Smooth muscle cell (in vitro differentiated cells): ENCODE measurements at regions not wholly inside any gene's neighbourhood (a gene's known extent, or its start where the extent isn't known, plus 50 kb on each side); places are given as distances from the start of the nearest gene placed in this dataset.
"Not testable (repeated sequence)": the region's sequence is repeated elsewhere in the genome, so short reads cannot be mapped to it uniquely, and the experiment has no call there.

Experiments
- DNase-seq: peaks from one replicate; lab custom pipeline; 2025; ENCODE audit not compliant: unreplicated experiment; lab: John Stamatoyannopoulos, UW
- H2AFZ ChIP-seq: fragments of 200-600 bp; sonication (generic); 2 replicates; pipeline ENCODE4 v1.6.0; 2016; ENCODE audit warnings: antibody characterized with exemption, low read depth, mild to moderate bottlenecking
- H3F3A ChIP-seq: fragments of 200-600 bp; sonication (generic); 2 replicates; pipeline ENCODE4 v1.6.0; 2017; ENCODE audit warnings: antibody characterized with exemption, low read depth
- H3K27ac ChIP-seq: fragments of 200-600 bp; sonication (generic); 2 replicates; pipeline ENCODE4 v1.5.1; 2016; ENCODE audit warnings: low read depth, mild to moderate bottlenecking
- H3K27me3 ChIP-seq: fragments of 200-600 bp; sonication (generic); 2 replicates; pipeline ENCODE4 v1.6.1; 2016; ENCODE audit warnings: low read depth, mild to moderate bottlenecking
- H3K36me3 ChIP-seq: fragments of 200-600 bp; sonication (generic); 2 replicates; pipeline ENCODE4 v1.5.1; 2016; ENCODE audit warnings: low read depth
- H3K4me1 ChIP-seq: fragments of 200-600 bp; sonication (generic); 2 replicates; pipeline ENCODE4 v1.5.1; 2016; ENCODE audit warnings: low read depth
- H3K4me2 ChIP-seq: fragments of 200-600 bp; sonication (generic); 2 replicates; pipeline ENCODE4 v1.6.0; 2016; ENCODE audit warnings: mild to moderate bottlenecking
- H3K4me3 ChIP-seq: fragments of 200-600 bp; sonication (generic); 2 replicates; pipeline ENCODE4 v1.5.1; 2016; ENCODE audit warnings: mild to moderate bottlenecking
- H3K79me2 ChIP-seq: fragments of 200-600 bp; sonication (generic); 2 replicates; pipeline ENCODE4 v1.6.0; 2016; ENCODE audit warnings: low read depth, mild to moderate bottlenecking
- H3K9ac ChIP-seq: fragments of 200-600 bp; sonication (generic); 2 replicates; pipeline ENCODE4 v1.6.0; 2016; ENCODE audit warnings: low read depth
- H3K9me3 ChIP-seq: fragments of 200-600 bp; sonication (generic); replicated peaks from 2 replicates; pipeline ENCODE4 v1.5.1; 2016; ENCODE audit warnings: low read depth
- H4K20me1 ChIP-seq: fragments of 200-600 bp; sonication (generic); 2 replicates; pipeline ENCODE4 v1.6.0; 2016; ENCODE audit warnings: low read depth
- CTCF ChIP-seq: fragments of 200-600 bp; sonication (generic); IDR thresholded peaks from 2 replicates; pipeline ENCODE4 v1.5.1; 2017; ENCODE audit warnings: borderline replicate concordance, mild to moderate bottlenecking, antibody characterized with exemption; ENCODE audit not compliant: insufficient read depth, poor library complexity, severe bottlenecking
- WGBS: methylation state at CpG from one replicate; pipeline ENCODE4 v1.1.7; 2016; ENCODE audit warnings: low lambda C conversion rate; 5-methylcytosine and 5-hydroxymethylcytosine counted together

- DNase-seq: no peak
- Histone ChIP-seq H3K4me2 (no peak overlapping the region), H3K36me3 (no peaks in the 10 kb centered on the region), H4K20me1 (no peaks in the 10 kb centered on the region), H2AFZ (no peak overlapping the region), H3K4me3 (no peak overlapping the region), H3K9me3 (no peaks in the 10 kb centered on the region), H3K9ac (no peak overlapping the region), H3K27me3 (no peaks in the 10 kb centered on the region), H3F3A (no peaks in the 10 kb centered on the region), H3K4me1 (no peaks in the 10 kb centered on the region), H3K27ac (no peak overlapping the region), H3K79me2 (no peaks in the 10 kb centered on the region)
- no peak for TF ChIP-seq CTCF
- 92% methylated on average over 51 of the region's 66 CpGs for WGBS
Observed at GRCh38 chr12:34107781-34108404, 85.6 kb downstream of the ALG10 start.

GRCh38 chr12:34108405-34108803 is 86.1 kb downstream of the ALG10 start:
- Histone ChIP-seq H3K4me3 (no peak overlapping the region), H3F3A (no peaks in the 10 kb centered on the region), H3K79me2 (no peaks in the 10 kb centered on the region), H3K4me1 (no peaks in the 10 kb centered on the region), H3K36me3 (no peaks in the 10 kb centered on the region), H3K9ac (no peak overlapping the region), H3K27me3 (no peaks in the 10 kb centered on the region), H4K20me1 (no peaks in the 10 kb centered on the region), H3K9me3 (no peaks in the 10 kb centered on the region), H3K4me2 (no peak overlapping the region), H3K27ac (no peak overlapping the region), H2AFZ (no peak overlapping the region)
- no peak for TF ChIP-seq CTCF
- 93% methylated on average over 22 of the region's 24 CpGs for WGBS
- DNase-seq: no peak

- H3K4me2 ChIP-seq: no peak overlapping the region
- H2AFZ ChIP-seq: no peak overlapping the region
- H3K9ac ChIP-seq: no peak overlapping the region
- no peaks in the 10 kb centered on the region for H3K36me3 ChIP-seq
- DNase-seq: no peak
- 89% methylated on average over 5 of the region's 5 CpGs for WGBS
- H3F3A ChIP-seq: no peaks in the 10 kb centered on the region
- no peaks in the 10 kb centered on the region for H3K9me3 ChIP-seq
- H3K4me3 ChIP-seq: no peak overlapping the region
- H3K79me2 ChIP-seq: no peaks in the 10 kb centered on the region
- H3K27me3 ChIP-seq: no peaks in the 10 kb centered on the region
- H3K4me1 ChIP-seq: no peaks in the 10 kb centered on the region
- H3K27ac ChIP-seq: no peak overlapping the region
- no peak for TF ChIP-seq CTCF
- H4K20me1 ChIP-seq: no peaks in the 10 kb centered on the region
Observed at GRCh38 chr12:34108967-34109366, 86.7 kb downstream of the ALG10 start.

- H3K4me1 ChIP-seq: no peaks in the 10 kb centered on the region
- no peaks in the 10 kb centered on the region for H4K20me1 ChIP-seq
- WGBS: 83% methylated on average over 5 of the region's 5 CpGs
- no peak for TF ChIP-seq CTCF
- no peaks in the 10 kb centered on the region for H3K36me3 ChIP-seq
- no peak overlapping the region for H3K27ac ChIP-seq
- DNase-seq: no peak
- no peak overlapping the region for H3K4me2 ChIP-seq
- H3F3A ChIP-seq: no peaks in the 10 kb centered on the region
- H2AFZ ChIP-seq: no peak overlapping the region
- H3K9me3 ChIP-seq: no peaks in the 10 kb centered on the region
- H3K9ac ChIP-seq: no peak overlapping the region
- H3K4me3 ChIP-seq: no peak overlapping the region
- no peaks in the 10 kb centered on the region for H3K27me3 ChIP-seq
- H3K79me2 ChIP-seq: no peaks in the 10 kb centered on the region
Observed at GRCh38 chr12:34109390-34109789, 87.1 kb downstream of the ALG10 start.

- H3K36me3 ChIP-seq, H3K4me1 ChIP-seq, H3K79me2 ChIP-seq, H4K20me1 ChIP-seq, DNase-seq, H3K27ac ChIP-seq, H2AFZ ChIP-seq, H3K9ac ChIP-seq, H3K4me3 ChIP-seq, H3K4me2 ChIP-seq, H3F3A ChIP-seq, H3K27me3 ChIP-seq, H3K9me3 ChIP-seq: not testable (repeated sequence)
- 78% methylated on average over 8 of the region's 8 CpGs for WGBS
Observed at GRCh38 chr12:34109909-34110531, 87.7 kb downstream of the ALG10 start.
